ENCODE measurements at regions not wholly inside any gene's neighbourhood (a gene's known extent, or its start where the extent isn't known, plus 50 kb on each side); places are given as distances from the start of the nearest gene placed in this dataset.
"Not testable (repeated sequence)": the region's sequence is repeated elsewhere in the genome, so short reads cannot be mapped to it uniquely, and the experiment has no call there.

- TF ChIP-seq, protein P1, sequence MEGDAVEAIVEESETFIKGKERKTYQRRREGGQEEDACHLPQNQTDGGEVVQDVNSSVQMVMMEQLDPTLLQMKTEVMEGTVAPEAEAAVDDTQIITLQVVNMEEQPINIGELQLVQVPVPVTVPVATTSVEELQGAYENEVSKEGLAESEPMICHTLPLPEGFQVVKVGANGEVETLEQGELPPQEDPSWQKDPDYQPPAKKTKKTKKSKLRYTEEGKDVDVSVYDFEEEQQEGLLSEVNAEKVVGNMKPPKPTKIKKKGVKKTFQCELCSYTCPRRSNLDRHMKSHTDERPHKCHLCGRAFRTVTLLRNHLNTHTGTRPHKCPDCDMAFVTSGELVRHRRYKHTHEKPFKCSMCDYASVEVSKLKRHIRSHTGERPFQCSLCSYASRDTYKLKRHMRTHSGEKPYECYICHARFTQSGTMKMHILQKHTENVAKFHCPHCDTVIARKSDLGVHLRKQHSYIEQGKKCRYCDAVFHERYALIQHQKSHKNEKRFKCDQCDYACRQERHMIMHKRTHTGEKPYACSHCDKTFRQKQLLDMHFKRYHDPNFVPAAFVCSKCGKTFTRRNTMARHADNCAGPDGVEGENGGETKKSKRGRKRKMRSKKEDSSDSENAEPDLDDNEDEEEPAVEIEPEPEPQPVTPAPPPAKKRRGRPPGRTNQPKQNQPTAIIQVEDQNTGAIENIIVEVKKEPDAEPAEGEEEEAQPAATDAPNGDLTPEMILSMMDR (IDR thresholded peaks at IDR 0.05; ENCODE audit: extremely low read depth, missing control alignments), result no peak
- DNase-seq (ENCODE audit: low spot score), result no peak
Observed at GRCh38 chr6:102928109-102928508, 1534.6 kb downstream of the GRIK2 start.

- no peak for DNase-seq (ENCODE audit: low spot score)
Observed at GRCh38 chr6:102918161-102918560, 1524.7 kb downstream of the GRIK2 start.

DNA sequence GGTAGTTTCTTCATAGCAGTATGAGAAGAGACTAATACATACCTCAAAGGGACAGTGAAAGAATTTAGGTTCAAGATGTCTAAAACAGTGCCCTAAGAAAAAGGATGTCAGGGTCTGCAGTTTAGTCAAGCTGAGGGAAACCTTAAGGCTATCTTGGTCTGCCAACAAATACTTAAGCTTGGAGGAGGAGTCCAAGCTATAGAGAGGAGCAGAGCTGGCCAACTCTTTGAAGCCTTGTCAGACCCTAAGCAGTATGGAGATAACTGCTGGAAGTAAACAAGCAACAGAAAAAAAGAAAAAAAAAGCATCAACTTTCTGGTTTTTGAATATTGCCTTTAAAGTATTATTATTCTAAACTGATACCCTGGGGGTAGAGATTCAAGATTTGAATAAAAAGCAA lies 1518.1 kb downstream of the GRIK2 start:
- DNase-seq (ENCODE audit: low spot score), result no peak
- TF ChIP-seq, protein P1 (IDR thresholded peaks at IDR 0.05; ENCODE audit: extremely low read depth, missing control alignments), result no peak

More at GRCh38 chr6:102918161-102918560, 1524.7 kb downstream of the GRIK2 start:
- TF ChIP-seq, protein P1 (IDR thresholded peaks at IDR 0.05; ENCODE audit: extremely low read depth, missing control alignments), result no peak

- DNase-seq (ENCODE audit: low spot score), result not testable (repeated sequence)
Observed at GRCh38 chr6:102910701-102911139, 1517.2 kb downstream of the GRIK2 start.

DNA sequence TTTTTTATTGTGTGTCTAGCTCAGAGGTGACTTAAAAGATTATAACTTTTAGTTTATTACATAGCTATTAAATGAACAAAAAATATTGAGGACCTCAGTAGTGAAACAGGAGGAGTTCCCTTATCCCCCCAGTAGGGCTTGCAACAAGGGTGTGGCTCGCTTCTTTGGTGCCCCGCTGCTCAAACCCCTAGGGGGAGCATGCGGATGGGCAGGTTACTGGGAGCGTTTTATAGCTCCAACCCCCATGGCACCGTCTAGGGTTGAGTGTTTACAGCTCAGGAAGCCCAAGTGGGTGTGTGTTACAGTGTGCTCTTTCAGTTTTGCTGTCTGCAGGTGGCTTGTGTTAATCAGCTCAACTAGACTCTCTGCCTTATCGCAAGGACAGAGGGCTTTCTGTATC lies 1513.7 kb downstream of the GRIK2 start:
- DNase-seq (ENCODE audit: low spot score), result no peak
- TF ChIP-seq, protein P1 (IDR thresholded peaks at IDR 0.05; ENCODE audit: extremely low read depth, missing control alignments), result no peak

GRCh38 chr6:102902471-102902870 lies 1509.0 kb downstream of the GRIK2 start:
- DNase-seq (ENCODE audit: low spot score), result no peak
- TF ChIP-seq, protein P1 (IDR thresholded peaks at IDR 0.05; ENCODE audit: extremely low read depth, missing control alignments), result no peak

GRCh38 chr6:102895683-102896082 lies 1502.2 kb downstream of the GRIK2 start:
- TF ChIP-seq, protein P1 (IDR thresholded peaks at IDR 0.05; ENCODE audit: extremely low read depth, missing control alignments), result no peak
- no peak for DNase-seq (ENCODE audit: low spot score)

GRCh38 chr6:102885165-102885564 lies 1491.7 kb downstream of the GRIK2 start:
- TF ChIP-seq, protein P1 (IDR thresholded peaks at IDR 0.05; ENCODE audit: extremely low read depth, missing control alignments), result no peak

More at GRCh38 chr6:102885165-102885564, 1491.7 kb downstream of the GRIK2 start:
- no peak for DNase-seq (ENCODE audit: low spot score)
